RWPE2 (cell line): ENCODE measurements at regions not wholly inside any gene's neighbourhood (a gene's known extent, or its start where the extent isn't known, plus 50 kb on each side); places are given as distances from the start of the nearest gene placed in this dataset.

ENCODE experiments used
- ATAC-seq: fragments of 200-7000 bp; cut with Tn5 transposase; 3 replicates; pipeline ENCODE4 v1.9.1; 2021; ENCODE audit warnings: low read depth
- DNase-seq: peaks from one replicate; pipeline ENCODE4 v3.0.0-alpha.2; 2020; ENCODE audit warnings: low spot score
- H3K27ac ChIP-seq: fragments of 450-650 bp; 2 replicates; pipeline ENCODE4 v1.5.1; 2017; ENCODE audit warnings: mild to moderate bottlenecking; ENCODE audit not compliant: poor library complexity, severe bottlenecking
- H3K27me3 ChIP-seq: fragments of 250-450 bp; sonication (Bioruptor Pico); 2 replicates; pipeline ENCODE4 v1.5.1; 2021; ENCODE audit warnings: mild to moderate bottlenecking, moderate library complexity; ENCODE audit not compliant: insufficient read depth, poor library complexity, severe bottlenecking
- H3K36me3 ChIP-seq: fragments of 250-450 bp; sonication (Bioruptor Pico); 2 replicates; pipeline ENCODE4 v1.5.1; 2020; ENCODE audit warnings: low read depth, mild to moderate bottlenecking, moderate library complexity
- H3K4me1 ChIP-seq: fragments of 250-450 bp; sonication (Bioruptor Pico); 2 replicates; pipeline ENCODE4 v1.5.1; 2021; ENCODE audit warnings: mild to moderate bottlenecking, moderate library complexity; ENCODE audit not compliant: insufficient read depth, poor library complexity, severe bottlenecking
- H3K4me3 ChIP-seq: fragments of 250-450 bp; sonication (Bioruptor Pico); 2 replicates; pipeline ENCODE4 v1.5.1; 2021; ENCODE audit warnings: mild to moderate bottlenecking, moderate library complexity; ENCODE audit not compliant: severe bottlenecking
- H3K9me3 ChIP-seq: fragments of 250-450 bp; sonication (Bioruptor Pico); 2 replicates; pipeline ENCODE4 v1.5.1; 2021; ENCODE audit warnings: mild to moderate bottlenecking, moderate library complexity; ENCODE audit not compliant: severe bottlenecking
- CTCF ChIP-seq: fragments of 450-650 bp; IDR thresholded peaks from one replicate; pipeline ENCODE4 v1.5.1; 2017; ENCODE audit warnings: mild to moderate bottlenecking, moderate library complexity; ENCODE audit not compliant: poor library complexity, severe bottlenecking

GRCh38 chr12:115811929-115812328 is 465.6 kb downstream of the MED13L start:
- DNase-seq: no peak
- Histone ChIP-seq H3K27ac (no peak overlapping the region), H3K27me3 (peaks cover 17% of the 10 kb centered on the region), H3K36me3 (no peaks in the 10 kb centered on the region), H3K9me3 (no peaks in the 10 kb centered on the region), H3K4me1 (no peaks in the 10 kb centered on the region), H3K4me3 (no peak overlapping the region)
- no peak for TF ChIP-seq CTCF
- no peak for ATAC-seq

- Histone ChIP-seq H3K27ac (no peak overlapping the region), H3K27me3 (peaks cover 17% of the 10 kb centered on the region), H3K4me1 (no peaks in the 10 kb centered on the region), H3K36me3 (no peaks in the 10 kb centered on the region), H3K4me3 (no peak overlapping the region), H3K9me3 (no peaks in the 10 kb centered on the region)
- DNase-seq (no peak), ATAC-seq (no peak)
- TF ChIP-seq CTCF: no peak
Observed at GRCh38 chr12:115811045-115811444, 466.4 kb downstream of the MED13L start.

- Histone ChIP-seq H3K36me3 (no peaks in the 10 kb centered on the region), H3K27ac (no peak overlapping the region), H3K4me1 (no peaks in the 10 kb centered on the region), H3K9me3 (no peaks in the 10 kb centered on the region), H3K27me3 (peaks cover 17% of the 10 kb centered on the region), H3K4me3 (no peak overlapping the region)
- ATAC-seq (no peak), DNase-seq (no peak)
- no peak for TF ChIP-seq CTCF
Observed at GRCh38 chr12:115810122-115810901, 467.2 kb downstream of the MED13L start.

GRCh38 chr12:115806000-115806399 is 471.5 kb downstream of the MED13L start:
- ATAC-seq (no peak), DNase-seq (no peak)
- no peak for TF ChIP-seq CTCF
- H3K4me3 ChIP-seq: no peak overlapping the region
- H3K4me1 ChIP-seq: no peaks in the 10 kb centered on the region
- no peak overlapping the region for H3K27ac ChIP-seq
- H3K36me3 ChIP-seq: no peaks in the 10 kb centered on the region
- no peaks in the 10 kb centered on the region for H3K9me3 ChIP-seq
- peaks cover 14% of the 10 kb centered on the region for H3K27me3 ChIP-seq

GRCh38 chr12:115802767-115803166 is 474.7 kb downstream of the MED13L start:
- TF ChIP-seq CTCF: no peak

More at GRCh38 chr12:115802767-115803166, 474.7 kb downstream of the MED13L start:
- Histone ChIP-seq H3K4me1 (no peaks in the 10 kb centered on the region), H3K4me3 (no peak overlapping the region), H3K27ac (no peak overlapping the region), H3K27me3 (no peaks in the 10 kb centered on the region), H3K36me3 (no peaks in the 10 kb centered on the region), H3K9me3 (no peaks in the 10 kb centered on the region)
- no peak for ATAC-seq
- no peak for DNase-seq
